ENCODE measurements at regions not wholly inside any gene's neighbourhood (a gene's known extent, or its start where the extent isn't known, plus 50 kb on each side); places are given as distances from the start of the nearest gene placed in this dataset.

DNA sequence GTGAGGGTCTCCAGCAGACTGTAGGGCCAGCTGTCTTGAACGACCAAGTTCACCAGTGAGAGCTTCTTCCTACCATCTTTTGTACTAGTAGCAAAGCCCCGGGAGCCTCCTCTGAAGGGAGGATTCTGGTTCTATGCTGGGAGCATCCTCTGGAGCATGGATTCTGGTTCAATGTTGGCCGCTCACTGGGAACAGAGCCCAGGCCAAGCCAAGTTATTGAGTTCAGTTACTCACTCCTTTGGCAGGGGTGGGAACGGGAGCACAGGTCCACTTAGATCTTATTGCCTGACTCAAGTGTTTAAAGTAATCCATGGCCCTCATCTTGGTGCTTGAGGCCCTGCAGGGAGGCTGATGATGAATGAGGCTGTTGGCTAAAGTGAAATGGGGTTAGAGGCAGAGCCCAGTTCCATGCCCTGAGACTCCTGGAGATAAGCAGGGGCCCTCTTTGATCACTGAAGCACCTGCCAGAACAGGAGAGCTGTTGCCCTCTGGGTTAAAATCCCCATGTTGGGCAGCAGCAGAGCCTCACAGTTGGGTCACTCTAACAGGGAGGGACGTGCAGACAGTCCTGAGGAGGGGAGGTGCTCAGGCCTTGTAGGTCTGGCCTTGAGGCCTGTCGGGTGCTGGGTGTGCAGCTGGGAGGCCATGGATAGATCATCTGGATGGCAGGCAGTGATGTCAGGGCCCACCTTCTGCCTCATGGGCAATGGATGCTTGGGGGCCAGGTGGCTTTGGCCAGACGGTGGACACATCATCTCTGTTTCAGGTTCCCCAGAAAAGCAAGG lies 98.3 kb upstream of the SYNDIG1 start:
- Histone ChIP-seq H3K36me3 (ENCODE audit: control insufficient read depth, insufficient read depth, low read length) (no peaks in the 10 kb centered on the region), H3K4me3 (replicated peaks in 1 of 4; ENCODE audit: control extremely low read depth in 1 of 4, insufficient read depth in 1 of 4, low read depth in 3 of 4, low read length in 4 of 4) (no peak overlapping the region), H3K79me2 (ENCODE audit: control insufficient read depth, insufficient read depth, low read length) (no peaks in the 10 kb centered on the region), H2AFZ (ENCODE audit: low read length) (no peak overlapping the region), H3K27me3 (ENCODE audit: control insufficient read depth, insufficient read depth, low read length) (no peaks in the 10 kb centered on the region), H4K20me1 (ENCODE audit: control insufficient read depth, extremely low read depth, insufficient read depth, low read length) (no peaks in the 10 kb centered on the region), H3K4me1 (ENCODE audit: control insufficient read depth, extremely low read depth, insufficient read depth, low read length) (no peaks in the 10 kb centered on the region), H3K9ac (ENCODE audit: insufficient read depth, low read length) (no peak overlapping the region), H3K4me2 (ENCODE audit: extremely low read depth, insufficient read depth, low read length) (no peak overlapping the region), H3K9me3 (ENCODE audit: control insufficient read depth, insufficient read depth, low read depth, low read length) (no peaks in the 10 kb centered on the region), H3K27ac (ENCODE audit: insufficient read depth, low read length) (no peak overlapping the region)
- TF ChIP-seq CTCF (conservative IDR thresholded peaks at IDR 0.05 in 1 of 2, IDR thresholded peaks at IDR 0.05 in 1 of 2; ENCODE audit: low read depth in 1 of 2, low read length in 2 of 2): no peak
- TF ChIP-seq EZH2 (IDR thresholded peaks at IDR 0.05; ENCODE audit: low read length, missing control alignments): no peak
- DNase-seq (ENCODE audit: low read depth in 2 of 2): no peak

- no peaks in the 10 kb centered on the region for H3K9me3 ChIP-seq (ENCODE audit: control insufficient read depth, insufficient read depth, low read depth, low read length)
- TF ChIP-seq EZH2 (IDR thresholded peaks at IDR 0.05; ENCODE audit: low read length, missing control alignments) (no peak), CTCF (conservative IDR thresholded peaks at IDR 0.05 in 1 of 2, IDR thresholded peaks at IDR 0.05 in 1 of 2; ENCODE audit: low read depth in 1 of 2, low read length in 2 of 2) (no peak)
- H3K9ac ChIP-seq (ENCODE audit: insufficient read depth, low read length): no peak overlapping the region
- H3K27me3 ChIP-seq (ENCODE audit: control insufficient read depth, insufficient read depth, low read length): no peaks in the 10 kb centered on the region
- no peaks in the 10 kb centered on the region for H3K36me3 ChIP-seq (ENCODE audit: control insufficient read depth, insufficient read depth, low read length)
- DNase-seq (ENCODE audit: low read depth in 2 of 2): no peak
- H3K4me3 ChIP-seq (replicated peaks in 1 of 4; ENCODE audit: control extremely low read depth in 1 of 4, insufficient read depth in 1 of 4, low read depth in 3 of 4, low read length in 4 of 4): no peak overlapping the region
- no peaks in the 10 kb centered on the region for H4K20me1 ChIP-seq (ENCODE audit: control insufficient read depth, extremely low read depth, insufficient read depth, low read length)
- no peak overlapping the region for H3K4me2 ChIP-seq (ENCODE audit: extremely low read depth, insufficient read depth, low read length)
- no peak overlapping the region for H3K27ac ChIP-seq (ENCODE audit: insufficient read depth, low read length)
- no peaks in the 10 kb centered on the region for H3K79me2 ChIP-seq (ENCODE audit: control insufficient read depth, insufficient read depth, low read length)
- no peak overlapping the region for H2AFZ ChIP-seq (ENCODE audit: low read length)
- H3K4me1 ChIP-seq (ENCODE audit: control insufficient read depth, extremely low read depth, insufficient read depth, low read length): no peaks in the 10 kb centered on the region
Observed at GRCh38 chr20:24370249-24370648, 99.2 kb upstream of the SYNDIG1 start.

DNA sequence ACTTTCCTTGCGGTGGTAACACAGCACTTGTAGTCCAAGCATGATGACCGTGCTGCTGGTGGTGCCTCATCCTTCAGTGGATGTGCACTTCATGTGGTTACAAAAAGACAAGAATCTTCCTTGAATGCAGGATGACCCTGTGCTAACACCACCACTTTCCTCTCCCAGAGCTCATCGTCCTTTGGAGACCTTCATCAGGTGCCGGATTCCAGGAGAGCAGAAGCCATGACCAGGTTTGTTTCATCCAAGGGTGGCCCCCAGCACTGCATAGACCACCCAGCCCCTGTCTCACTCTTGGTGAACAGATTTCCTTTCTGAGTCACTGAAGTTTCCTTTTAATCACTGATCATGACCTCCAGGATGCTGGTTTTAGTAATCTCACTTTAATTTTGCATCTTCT lies 101.2 kb upstream of the SYNDIG1 start:
- H3K9me3 ChIP-seq (ENCODE audit: control insufficient read depth, insufficient read depth, low read depth, low read length): no peaks in the 10 kb centered on the region
- no peaks in the 10 kb centered on the region for H3K27me3 ChIP-seq (ENCODE audit: control insufficient read depth, insufficient read depth, low read length)
- no peak overlapping the region for H3K4me2 ChIP-seq (ENCODE audit: extremely low read depth, insufficient read depth, low read length)
- DNase-seq (ENCODE audit: low read depth in 2 of 2): no peak
- no peak overlapping the region for H2AFZ ChIP-seq (ENCODE audit: low read length)
- TF ChIP-seq CTCF (conservative IDR thresholded peaks at IDR 0.05 in 1 of 2, IDR thresholded peaks at IDR 0.05 in 1 of 2; ENCODE audit: low read depth in 1 of 2, low read length in 2 of 2) (no peak), EZH2 (IDR thresholded peaks at IDR 0.05; ENCODE audit: low read length, missing control alignments) (no peak)
- H3K9ac ChIP-seq (ENCODE audit: insufficient read depth, low read length): no peak overlapping the region
- H3K27ac ChIP-seq (ENCODE audit: insufficient read depth, low read length): no peak overlapping the region
- H3K4me1 ChIP-seq (ENCODE audit: control insufficient read depth, extremely low read depth, insufficient read depth, low read length): no peaks in the 10 kb centered on the region
- H3K79me2 ChIP-seq (ENCODE audit: control insufficient read depth, insufficient read depth, low read length): no peaks in the 10 kb centered on the region
- H3K4me3 ChIP-seq (replicated peaks in 1 of 4; ENCODE audit: control extremely low read depth in 1 of 4, insufficient read depth in 1 of 4, low read depth in 3 of 4, low read length in 4 of 4): no peak overlapping the region
- no peaks in the 10 kb centered on the region for H4K20me1 ChIP-seq (ENCODE audit: control insufficient read depth, extremely low read depth, insufficient read depth, low read length)
- no peaks in the 10 kb centered on the region for H3K36me3 ChIP-seq (ENCODE audit: control insufficient read depth, insufficient read depth, low read length)
